ENCODE measurements at regions not wholly inside any gene's neighbourhood (a gene's known extent, or its start where the extent isn't known, plus 50 kb on each side); places are given as distances from the start of the nearest gene placed in this dataset.

GRCh38 chr14:97346675-97347074, 549.5 kb downstream of the VRK1 start:
- DNase-seq = no peak
- H3K4me1 Mint-ChIP-seq (ENCODE audit: low read depth, unreplicated experiment) = peaks cover 2% of the 10 kb centered on the region
- H3K27ac Mint-ChIP-seq (ENCODE audit: unreplicated experiment) = no peak overlapping the region
- peaks cover 4% of the 10 kb centered on the region for H3K27me3 Mint-ChIP-seq (ENCODE audit: unreplicated experiment)
- H3K36me3 Mint-ChIP-seq (ENCODE audit: unreplicated experiment) = peaks cover 9% of the 10 kb centered on the region
- no peak for TF ChIP-seq CTCF (IDR thresholded peaks at IDR 0.05; ENCODE audit: partially characterized antibody, unreplicated experiment)
- H3K9me3 Mint-ChIP-seq (ENCODE audit: unreplicated experiment) = peaks cover 1% of the 10 kb centered on the region
- no peak overlapping the region for H3K4me3 Mint-ChIP-seq (ENCODE audit: unreplicated experiment)

GRCh38 chr14:97349463-97349862, 552.3 kb downstream of the VRK1 start:
- Mint-ChIP-seq H3K4me1 (ENCODE audit: low read depth, unreplicated experiment) (peaks cover 2% of the 10 kb centered on the region), H3K36me3 (ENCODE audit: unreplicated experiment) (peaks cover 7% of the 10 kb centered on the region), H3K27me3 (ENCODE audit: unreplicated experiment) (peaks cover 4% of the 10 kb centered on the region), H3K4me3 (ENCODE audit: unreplicated experiment) (no peak overlapping the region), H3K27ac (ENCODE audit: unreplicated experiment) (no peak overlapping the region), H3K9me3 (ENCODE audit: unreplicated experiment) (no peaks in the 10 kb centered on the region)
- TF ChIP-seq CTCF (IDR thresholded peaks at IDR 0.05; ENCODE audit: partially characterized antibody, unreplicated experiment) = no peak
- DNase-seq = no peak

GRCh38 chr14:97349946-97350345, 552.8 kb downstream of the VRK1 start:
- TF ChIP-seq CTCF (IDR thresholded peaks at IDR 0.05; ENCODE audit: partially characterized antibody, unreplicated experiment) = no peak
- Mint-ChIP-seq H3K9me3 (ENCODE audit: unreplicated experiment) (no peaks in the 10 kb centered on the region), H3K36me3 (ENCODE audit: unreplicated experiment) (peaks cover 7% of the 10 kb centered on the region), H3K27ac (ENCODE audit: unreplicated experiment) (no peak overlapping the region), H3K4me3 (ENCODE audit: unreplicated experiment) (no peak overlapping the region), H3K4me1 (ENCODE audit: low read depth, unreplicated experiment) (peaks cover under 1% of the 10 kb centered on the region), H3K27me3 (ENCODE audit: unreplicated experiment) (peaks cover 6% of the 10 kb centered on the region)
- no peak for DNase-seq

GRCh38 chr14:97350415-97350814, 553.2 kb downstream of the VRK1 start:
- Mint-ChIP-seq H3K27me3 (ENCODE audit: unreplicated experiment) (peaks cover 6% of the 10 kb centered on the region), H3K4me3 (ENCODE audit: unreplicated experiment) (no peak overlapping the region), H3K9me3 (ENCODE audit: unreplicated experiment) (no peaks in the 10 kb centered on the region), H3K4me1 (ENCODE audit: low read depth, unreplicated experiment) (no peaks in the 10 kb centered on the region), H3K27ac (ENCODE audit: unreplicated experiment) (no peak overlapping the region), H3K36me3 (ENCODE audit: unreplicated experiment) (peaks cover 7% of the 10 kb centered on the region)
- DNase-seq = no peak
- no peak for TF ChIP-seq CTCF (IDR thresholded peaks at IDR 0.05; ENCODE audit: partially characterized antibody, unreplicated experiment)

GRCh38 chr14:97350894-97351731, 553.9 kb downstream of the VRK1 start:
- Mint-ChIP-seq H3K4me1 (ENCODE audit: low read depth, unreplicated experiment) (no peaks in the 10 kb centered on the region), H3K27ac (ENCODE audit: unreplicated experiment) (no peak overlapping the region), H3K9me3 (ENCODE audit: unreplicated experiment) (no peaks in the 10 kb centered on the region), H3K36me3 (ENCODE audit: unreplicated experiment) (peaks cover 7% of the 10 kb centered on the region), H3K27me3 (ENCODE audit: unreplicated experiment) (peaks cover 6% of the 10 kb centered on the region), H3K4me3 (ENCODE audit: unreplicated experiment) (no peak overlapping the region)
- no peak for DNase-seq
- TF ChIP-seq CTCF (IDR thresholded peaks at IDR 0.05; ENCODE audit: partially characterized antibody, unreplicated experiment) = no peak
